WTC11 (cell line): ENCODE measurements at regions not wholly inside any gene's neighbourhood (a gene's known extent, or its start where the extent isn't known, plus 50 kb on each side); places are given as distances from the start of the nearest gene placed in this dataset.

Experiments
- ATAC-seq: fragments of 200-7000 bp; cut with Tn5 transposase; 2 replicates; pipeline ENCODE4 v1.10.0; 2021; ENCODE audit warnings: mild to moderate bottlenecking, moderate library complexity
- CTCF ChIA-PET: fragments of 300-600 bp; sonication (Branson Sonifier 250); formaldehyde crosslinking; loops from one replicate; lab custom pipeline; 2021; ENCODE audit warnings: antibody characterized with exemption; lab: Charles Lee
- POLR2A ChIA-PET: fragments of 350-600 bp; sonication (Branson Sonifier 250); formaldehyde crosslinking; loops from one replicate; lab custom pipeline; 2021; ENCODE audit warnings: antibody characterized with exemption; lab: Charles Lee
- DNase-seq: peaks from one replicate; pipeline ENCODE4 v3.0.0; 2021; ENCODE audit warnings: low spot score
- H3K27ac Mint-ChIP-seq: 2 replicates; pipeline ENCODE4 v1.8.0; 2021; ENCODE audit warnings: mixed read lengths
- H3K27me3 Mint-ChIP-seq: 2 replicates; pipeline ENCODE4 v1.8.0; 2021; ENCODE audit warnings: low read depth, mild to moderate bottlenecking, moderate library complexity, mixed read lengths
- H3K36me3 Mint-ChIP-seq: 2 replicates; pipeline ENCODE4 v1.8.0; 2021; ENCODE audit warnings: mixed read lengths
- H3K4me1 Mint-ChIP-seq: 2 replicates; pipeline ENCODE4 v1.8.0; 2022; ENCODE audit warnings: mixed read lengths
- H3K4me3 Mint-ChIP-seq: 2 replicates; pipeline ENCODE4 v1.8.0; 2021; ENCODE audit warnings: mild to moderate bottlenecking, moderate library complexity, mixed read lengths
- H3K9me3 Mint-ChIP-seq: 2 replicates; pipeline ENCODE4 v1.8.0; 2021; ENCODE audit warnings: mixed read lengths
- CREB1 ChIP-seq: sonication (generic); formaldehyde crosslinking; IDR thresholded peaks from 2 replicates; pipeline ENCODE4 v1.8.0; 2023; ENCODE audit warnings: mild to moderate bottlenecking, missing genetic modification reagents
- CREM ChIP-seq: sonication (generic); formaldehyde crosslinking; IDR thresholded peaks from 2 replicates; pipeline ENCODE4 v1.8.1; 2022; ENCODE audit warnings: mild to moderate bottlenecking, missing genetic modification reagents, moderate library complexity
- E2F5 ChIP-seq: sonication (generic); formaldehyde crosslinking; IDR thresholded peaks from 2 replicates; pipeline ENCODE4 v1.8.1; 2022; ENCODE audit warnings: mild to moderate bottlenecking, moderate library complexity, missing genetic modification reagents
- EMX1 ChIP-seq: fragments of 250-450 bp; sonication (Bioruptor Pico); IDR thresholded peaks from 2 replicates; pipeline ENCODE4 v1.8.0; 2021; ENCODE audit warnings: mild to moderate bottlenecking
- ESRRA ChIP-seq: sonication (generic); formaldehyde crosslinking; IDR thresholded peaks from 2 replicates; pipeline ENCODE4 v1.8.1; 2022; ENCODE audit warnings: mild to moderate bottlenecking, missing genetic modification reagents, borderline replicate concordance
- ETV6 ChIP-seq: sonication (generic); formaldehyde crosslinking; IDR thresholded peaks from 2 replicates; pipeline ENCODE4 v1.8.1; 2022; ENCODE audit warnings: mild to moderate bottlenecking, missing genetic modification reagents
- GRHL2 ChIP-seq: fragments of 250-450 bp; sonication (Bioruptor Pico); IDR thresholded peaks from 2 replicates; pipeline ENCODE4 v1.8.0; 2022; ENCODE audit warnings: mild to moderate bottlenecking, moderate library complexity; ENCODE audit not compliant: insufficient replicate concordance, severe bottlenecking
- NR3C1 ChIP-seq: sonication (generic); formaldehyde crosslinking; conservative IDR thresholded peaks from 2 replicates; pipeline ENCODE4 v1.8.1; 2023; ENCODE audit warnings: low read depth, mild to moderate bottlenecking, missing genetic modification reagents
- OVOL2 ChIP-seq: fragments of 250-450 bp; sonication (Bioruptor Pico); IDR thresholded peaks from 2 replicates; pipeline ENCODE4 v1.9.0; 2021; ENCODE audit warnings: mild to moderate bottlenecking, borderline replicate concordance
- SMAD4 ChIP-seq: sonication (generic); formaldehyde crosslinking; IDR thresholded peaks from 2 replicates; pipeline ENCODE4 v1.8.0; 2022; ENCODE audit warnings: mild to moderate bottlenecking, missing genetic modification reagents
- SOX15 ChIP-seq: fragments of 250-450 bp; sonication (Bioruptor Pico); IDR thresholded peaks from 2 replicates; pipeline ENCODE4 v1.9.0; 2021; ENCODE audit warnings: mild to moderate bottlenecking
- TEAD1 ChIP-seq: sonication (generic); formaldehyde crosslinking; IDR thresholded peaks from 2 replicates; pipeline ENCODE4 v1.8.0; 2022; ENCODE audit warnings: mild to moderate bottlenecking, missing genetic modification reagents
- ZBTB21 ChIP-seq: sonication (generic); formaldehyde crosslinking; IDR thresholded peaks from 2 replicates; pipeline ENCODE4 v1.8.1; 2023; ENCODE audit warnings: mild to moderate bottlenecking, missing genetic modification reagents, borderline replicate concordance
- ZBTB43 ChIP-seq: sonication (generic); formaldehyde crosslinking; IDR thresholded peaks from 2 replicates; pipeline ENCODE4 v1.8.1; 2023; ENCODE audit warnings: mild to moderate bottlenecking, missing genetic modification reagents
- ZMAT4 ChIP-seq: fragments of 250-450 bp; sonication (Bioruptor Pico); IDR thresholded peaks from 2 replicates; pipeline ENCODE4 v1.9.0; 2021; ENCODE audit warnings: mild to moderate bottlenecking
- ZNF138 ChIP-seq: sonication (generic); formaldehyde crosslinking; conservative IDR thresholded peaks from 2 replicates; pipeline ENCODE4 v1.8.1; 2022; ENCODE audit warnings: mild to moderate bottlenecking, moderate library complexity, missing genetic modification reagents
- ZNF219 ChIP-seq: sonication (generic); formaldehyde crosslinking; IDR thresholded peaks from 2 replicates; pipeline ENCODE4 v1.8.0; 2023; ENCODE audit warnings: missing genetic modification reagents, mild to moderate bottlenecking, borderline replicate concordance
- ZNF232 ChIP-seq: sonication (generic); formaldehyde crosslinking; IDR thresholded peaks from 2 replicates; pipeline ENCODE4 v1.8.0; 2022; ENCODE audit warnings: mild to moderate bottlenecking, missing genetic modification reagents
- ZNF671 ChIP-seq: fragments of 250-450 bp; sonication (Bioruptor Pico); IDR thresholded peaks from 2 replicates; pipeline ENCODE4 v1.8.0; 2021; ENCODE audit warnings: mild to moderate bottlenecking
- TF ChIP-seq, protein P1 (sequence below): sonication (generic); formaldehyde crosslinking; IDR thresholded peaks from 2 replicates; pipeline ENCODE4 v1.8.1; 2023; ENCODE audit warnings: mild to moderate bottlenecking, missing genetic modification reagents, moderate library complexity
- TF ChIP-seq, protein P2 (sequence below): fragments of 250-450 bp; sonication (Bioruptor Pico); IDR thresholded peaks from 2 replicates; pipeline ENCODE4 v1.9.0; 2021; ENCODE audit warnings: mild to moderate bottlenecking
- TF ChIP-seq, protein P3 (sequence below): sonication (generic); formaldehyde crosslinking; IDR thresholded peaks from 2 replicates; pipeline ENCODE4 v1.8.1; 2022; ENCODE audit warnings: low read depth, mild to moderate bottlenecking, moderate library complexity, missing genetic modification reagents, borderline replicate concordance
- TF ChIP-seq, protein P4 (sequence below): sonication (generic); formaldehyde crosslinking; IDR thresholded peaks from 2 replicates; pipeline ENCODE4 v1.8.0; 2022; ENCODE audit warnings: missing genetic modification reagents

- peaks cover 10% of the 10 kb centered on the region for H3K4me1 Mint-ChIP-seq
- ChIA-PET POLR2A (no interaction called here), CTCF (no interaction called here)
- H3K36me3 Mint-ChIP-seq, result no peaks in the 10 kb centered on the region
- H3K9me3 Mint-ChIP-seq, result no peaks in the 10 kb centered on the region
- ATAC-seq (no peak), DNase-seq (no peak)
- no peak overlapping the region for H3K27ac Mint-ChIP-seq
- TF ChIP-seq CREM (CRISPR knock-in tag), result no peak
- TF ChIP-seq OVOL2 (CRISPR knock-in tag), result no peak
- no peak for TF ChIP-seq TEAD1 (CRISPR knock-in tag)
- no peak for TF ChIP-seq GRHL2 (CRISPR knock-in tag)
- TF ChIP-seq ZNF671 (CRISPR knock-in tag), result no peak
- TF ChIP-seq, protein P1, sequence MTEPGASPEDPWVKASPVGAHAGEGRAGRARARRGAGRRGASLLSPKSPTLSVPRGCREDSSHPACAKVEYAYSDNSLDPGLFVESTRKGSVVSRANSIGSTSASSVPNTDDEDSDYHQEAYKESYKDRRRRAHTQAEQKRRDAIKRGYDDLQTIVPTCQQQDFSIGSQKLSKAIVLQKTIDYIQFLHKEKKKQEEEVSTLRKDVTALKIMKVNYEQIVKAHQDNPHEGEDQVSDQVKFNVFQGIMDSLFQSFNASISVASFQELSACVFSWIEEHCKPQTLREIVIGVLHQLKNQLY (CRISPR knock-in tag), result no peak
- no peak for TF ChIP-seq ZNF232 (CRISPR knock-in tag)
- no peak for TF ChIP-seq ZNF219 (CRISPR knock-in tag)
- TF ChIP-seq, protein P2, sequence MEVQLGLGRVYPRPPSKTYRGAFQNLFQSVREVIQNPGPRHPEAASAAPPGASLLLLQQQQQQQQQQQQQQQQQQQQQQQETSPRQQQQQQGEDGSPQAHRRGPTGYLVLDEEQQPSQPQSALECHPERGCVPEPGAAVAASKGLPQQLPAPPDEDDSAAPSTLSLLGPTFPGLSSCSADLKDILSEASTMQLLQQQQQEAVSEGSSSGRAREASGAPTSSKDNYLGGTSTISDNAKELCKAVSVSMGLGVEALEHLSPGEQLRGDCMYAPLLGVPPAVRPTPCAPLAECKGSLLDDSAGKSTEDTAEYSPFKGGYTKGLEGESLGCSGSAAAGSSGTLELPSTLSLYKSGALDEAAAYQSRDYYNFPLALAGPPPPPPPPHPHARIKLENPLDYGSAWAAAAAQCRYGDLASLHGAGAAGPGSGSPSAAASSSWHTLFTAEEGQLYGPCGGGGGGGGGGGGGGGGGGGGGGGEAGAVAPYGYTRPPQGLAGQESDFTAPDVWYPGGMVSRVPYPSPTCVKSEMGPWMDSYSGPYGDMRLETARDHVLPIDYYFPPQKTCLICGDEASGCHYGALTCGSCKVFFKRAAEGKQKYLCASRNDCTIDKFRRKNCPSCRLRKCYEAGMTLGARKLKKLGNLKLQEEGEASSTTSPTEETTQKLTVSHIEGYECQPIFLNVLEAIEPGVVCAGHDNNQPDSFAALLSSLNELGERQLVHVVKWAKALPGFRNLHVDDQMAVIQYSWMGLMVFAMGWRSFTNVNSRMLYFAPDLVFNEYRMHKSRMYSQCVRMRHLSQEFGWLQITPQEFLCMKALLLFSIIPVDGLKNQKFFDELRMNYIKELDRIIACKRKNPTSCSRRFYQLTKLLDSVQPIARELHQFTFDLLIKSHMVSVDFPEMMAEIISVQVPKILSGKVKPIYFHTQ (CRISPR knock-in tag), result no peak
- TF ChIP-seq, protein P3, sequence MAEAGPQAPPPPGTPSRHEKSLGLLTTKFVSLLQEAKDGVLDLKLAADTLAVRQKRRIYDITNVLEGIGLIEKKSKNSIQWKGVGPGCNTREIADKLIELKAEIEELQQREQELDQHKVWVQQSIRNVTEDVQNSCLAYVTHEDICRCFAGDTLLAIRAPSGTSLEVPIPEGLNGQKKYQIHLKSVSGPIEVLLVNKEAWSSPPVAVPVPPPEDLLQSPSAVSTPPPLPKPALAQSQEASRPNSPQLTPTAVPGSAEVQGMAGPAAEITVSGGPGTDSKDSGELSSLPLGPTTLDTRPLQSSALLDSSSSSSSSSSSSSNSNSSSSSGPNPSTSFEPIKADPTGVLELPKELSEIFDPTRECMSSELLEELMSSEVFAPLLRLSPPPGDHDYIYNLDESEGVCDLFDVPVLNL (CRISPR knock-in tag), result no peak
- TF ChIP-seq ETV6, result no peak
- TF ChIP-seq ZBTB43 (CRISPR knock-in tag), result no peak
- no peak for TF ChIP-seq NR3C1
- H3K27me3 Mint-ChIP-seq, result no peaks in the 10 kb centered on the region; the same call in 1 of the 2 replicates
- no peak overlapping the region for H3K4me3 Mint-ChIP-seq
Measured at GRCh38 chr15:87722941-87723691, 533.4 kb downstream of the NTRK3 start.

GRCh38 chr15:87720235-87720634 lies 536.3 kb downstream of the NTRK3 start:
- Mint-ChIP-seq H3K4me3 (no peak overlapping the region), H3K27ac (no peak overlapping the region), H3K36me3 (no peaks in the 10 kb centered on the region), H3K27me3 (no peaks in the 10 kb centered on the region), H3K4me1 (peaks cover 10% of the 10 kb centered on the region), H3K9me3 (no peaks in the 10 kb centered on the region)
- ATAC-seq (no peak), DNase-seq (no peak)
- POLR2A ChIA-PET, result no interaction called here
- CTCF ChIA-PET, result no interaction called here
- TF ChIP-seq E2F5 (CRISPR knock-in tag) (no peak), OVOL2 (CRISPR knock-in tag) (no peak), NR3C1 (no peak), ESRRA (no peak), ZNF671 (CRISPR knock-in tag) (no peak), EMX1 (CRISPR knock-in tag) (no peak), CREB1 (CRISPR knock-in tag) (no peak), ZBTB21 (CRISPR knock-in tag) (no peak), ZMAT4 (CRISPR knock-in tag) (no peak), ZNF138 (CRISPR knock-in tag) (no peak), CREM (CRISPR knock-in tag) (no peak), SOX15 (CRISPR knock-in tag) (no peak), SMAD4 (CRISPR knock-in tag) (no peak)
- TF ChIP-seq, protein P4, sequence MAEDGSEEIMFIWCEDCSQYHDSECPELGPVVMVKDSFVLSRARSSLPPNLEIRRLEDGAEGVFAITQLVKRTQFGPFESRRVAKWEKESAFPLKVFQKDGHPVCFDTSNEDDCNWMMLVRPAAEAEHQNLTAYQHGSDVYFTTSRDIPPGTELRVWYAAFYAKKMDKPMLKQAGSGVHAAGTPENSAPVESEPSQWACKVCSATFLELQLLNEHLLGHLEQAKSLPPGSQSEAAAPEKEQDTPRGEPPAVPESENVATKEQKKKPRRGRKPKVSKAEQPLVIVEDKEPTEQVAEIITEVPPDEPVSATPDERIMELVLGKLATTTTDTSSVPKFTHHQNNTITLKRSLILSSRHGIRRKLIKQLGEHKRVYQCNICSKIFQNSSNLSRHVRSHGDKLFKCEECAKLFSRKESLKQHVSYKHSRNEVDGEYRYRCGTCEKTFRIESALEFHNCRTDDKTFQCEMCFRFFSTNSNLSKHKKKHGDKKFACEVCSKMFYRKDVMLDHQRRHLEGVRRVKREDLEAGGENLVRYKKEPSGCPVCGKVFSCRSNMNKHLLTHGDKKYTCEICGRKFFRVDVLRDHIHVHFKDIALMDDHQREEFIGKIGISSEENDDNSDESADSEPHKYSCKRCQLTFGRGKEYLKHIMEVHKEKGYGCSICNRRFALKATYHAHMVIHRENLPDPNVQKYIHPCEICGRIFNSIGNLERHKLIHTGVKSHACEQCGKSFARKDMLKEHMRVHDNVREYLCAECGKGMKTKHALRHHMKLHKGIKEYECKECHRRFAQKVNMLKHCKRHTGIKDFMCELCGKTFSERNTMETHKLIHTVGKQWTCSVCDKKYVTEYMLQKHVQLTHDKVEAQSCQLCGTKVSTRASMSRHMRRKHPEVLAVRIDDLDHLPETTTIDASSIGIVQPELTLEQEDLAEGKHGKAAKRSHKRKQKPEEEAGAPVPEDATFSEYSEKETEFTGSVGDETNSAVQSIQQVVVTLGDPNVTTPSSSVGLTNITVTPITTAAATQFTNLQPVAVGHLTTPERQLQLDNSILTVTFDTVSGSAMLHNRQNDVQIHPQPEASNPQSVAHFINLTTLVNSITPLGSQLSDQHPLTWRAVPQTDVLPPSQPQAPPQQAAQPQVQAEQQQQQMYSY (CRISPR knock-in tag), result no peak
